ENCODE measurements at regions not wholly inside any gene's neighbourhood (a gene's known extent, or its start where the extent isn't known, plus 50 kb on each side); places are given as distances from the start of the nearest gene placed in this dataset.

DNA sequence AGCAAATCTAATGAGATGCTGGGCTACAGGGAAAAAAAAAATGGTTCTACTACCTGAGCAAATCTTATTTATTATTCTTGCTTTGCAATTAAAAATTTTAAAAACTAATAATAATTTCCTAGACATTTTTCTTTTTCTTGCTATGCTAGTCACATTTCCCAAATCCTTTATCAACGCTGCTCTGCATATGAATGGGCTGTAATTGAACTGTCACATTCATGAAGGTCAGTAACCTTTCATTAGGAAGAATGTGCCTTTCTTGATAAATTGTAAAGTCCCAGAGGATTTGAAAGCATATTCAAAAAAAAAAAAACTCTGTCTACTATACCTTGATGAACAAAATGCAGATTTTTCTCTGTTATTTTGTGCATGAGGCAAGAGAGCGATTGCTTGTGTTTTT lies 538.7 kb upstream of the ID4 start:
- no peak overlapping the region for H3K4me3 ChIP-seq (ENCODE audit: low read length)
- H3K79me2 ChIP-seq (ENCODE audit: low read length) = no peaks in the 10 kb centered on the region
- no peak overlapping the region for H3K27ac ChIP-seq (ENCODE audit: low read length)
- no peaks in the 10 kb centered on the region for H3K36me3 ChIP-seq (ENCODE audit: low read depth, low read length)
- H3K4me2 ChIP-seq (ENCODE audit: low read length) = no peak overlapping the region
- ATAC-seq = no peak
- H4K20me1 ChIP-seq (ENCODE audit: low read length) = no peaks in the 10 kb centered on the region
- peaks cover 4% of the 10 kb centered on the region; the same call in 1 of the 2 replicates for H3K9me2 ChIP-seq (replicated peaks; ENCODE audit: low read length)
- H3K9ac ChIP-seq (ENCODE audit: low read length) = no peak overlapping the region
- intact Hi-C loops (cut with micrococcal nuclease) = no loop called here
- H2AFZ ChIP-seq (ENCODE audit: low read length) = no peak overlapping the region
- TF ChIP-seq, protein P1, sequence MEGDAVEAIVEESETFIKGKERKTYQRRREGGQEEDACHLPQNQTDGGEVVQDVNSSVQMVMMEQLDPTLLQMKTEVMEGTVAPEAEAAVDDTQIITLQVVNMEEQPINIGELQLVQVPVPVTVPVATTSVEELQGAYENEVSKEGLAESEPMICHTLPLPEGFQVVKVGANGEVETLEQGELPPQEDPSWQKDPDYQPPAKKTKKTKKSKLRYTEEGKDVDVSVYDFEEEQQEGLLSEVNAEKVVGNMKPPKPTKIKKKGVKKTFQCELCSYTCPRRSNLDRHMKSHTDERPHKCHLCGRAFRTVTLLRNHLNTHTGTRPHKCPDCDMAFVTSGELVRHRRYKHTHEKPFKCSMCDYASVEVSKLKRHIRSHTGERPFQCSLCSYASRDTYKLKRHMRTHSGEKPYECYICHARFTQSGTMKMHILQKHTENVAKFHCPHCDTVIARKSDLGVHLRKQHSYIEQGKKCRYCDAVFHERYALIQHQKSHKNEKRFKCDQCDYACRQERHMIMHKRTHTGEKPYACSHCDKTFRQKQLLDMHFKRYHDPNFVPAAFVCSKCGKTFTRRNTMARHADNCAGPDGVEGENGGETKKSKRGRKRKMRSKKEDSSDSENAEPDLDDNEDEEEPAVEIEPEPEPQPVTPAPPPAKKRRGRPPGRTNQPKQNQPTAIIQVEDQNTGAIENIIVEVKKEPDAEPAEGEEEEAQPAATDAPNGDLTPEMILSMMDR (conservative IDR thresholded peaks at IDR 0.05; ENCODE audit: low read depth, low read length) = no peak
- TF ChIP-seq EZH2phosphoT487 (IDR thresholded peaks at IDR 0.05; ENCODE audit: borderline replicate concordance, low read length) (no peak), EZH2 (IDR thresholded peaks at IDR 0.05; ENCODE audit: low read length, unreplicated experiment) (no peak)
- no peaks in the 10 kb centered on the region for H3K9me3 ChIP-seq (ENCODE audit: low read length)
- H3F3A ChIP-seq (ENCODE audit: low read length, unreplicated experiment) = no peaks in the 10 kb centered on the region
- H3K27me3 ChIP-seq (ENCODE audit: low read length) = no peaks in the 10 kb centered on the region
- H3K4me1 ChIP-seq (ENCODE audit: insufficient read depth, low read length) = peaks cover 20% of the 10 kb centered on the region
- DNase-seq = no peak
- ChIA-PET POLR2A (ENCODE audit: unreplicated experiment) (no interaction called here), CTCF (no interaction called here)
- BruUV-seq (replicated peaks) = no TSS peak

- H3K36me3 ChIP-seq (ENCODE audit: low read depth, low read length) = no peaks in the 10 kb centered on the region
- intact Hi-C loops (cut with micrococcal nuclease) = no loop called here
- H3K79me2 ChIP-seq (ENCODE audit: low read length) = no peaks in the 10 kb centered on the region
- H4K20me1 ChIP-seq (ENCODE audit: low read length) = no peaks in the 10 kb centered on the region
- no peak overlapping the region for H3K9ac ChIP-seq (ENCODE audit: low read length)
- H3K27me3 ChIP-seq (ENCODE audit: low read length) = no peaks in the 10 kb centered on the region
- ChIA-PET POLR2A (ENCODE audit: unreplicated experiment) (no interaction called here), CTCF (no interaction called here)
- DNase-seq (no peak), ATAC-seq (no peak)
- H3K9me3 ChIP-seq (ENCODE audit: low read length) = no peaks in the 10 kb centered on the region
- H2AFZ ChIP-seq (ENCODE audit: low read length) = no peak overlapping the region
- H3K4me3 ChIP-seq (ENCODE audit: low read length) = no peak overlapping the region
- no peak overlapping the region for H3K27ac ChIP-seq (ENCODE audit: low read length)
- TF ChIP-seq, protein P1 (conservative IDR thresholded peaks at IDR 0.05; ENCODE audit: low read depth, low read length) = no peak
- TF ChIP-seq EZH2 (IDR thresholded peaks at IDR 0.05; ENCODE audit: low read length, unreplicated experiment) = no peak
- TF ChIP-seq EZH2phosphoT487 (IDR thresholded peaks at IDR 0.05; ENCODE audit: borderline replicate concordance, low read length) = no peak
- peaks cover 4% of the 10 kb centered on the region; the same call in 1 of the 2 replicates for H3K9me2 ChIP-seq (replicated peaks; ENCODE audit: low read length)
- no peak overlapping the region for H3K4me2 ChIP-seq (ENCODE audit: low read length)
- BruUV-seq (replicated peaks) = no TSS peak
- peaks cover 20% of the 10 kb centered on the region for H3K4me1 ChIP-seq (ENCODE audit: insufficient read depth, low read length)
- H3F3A ChIP-seq (ENCODE audit: low read length, unreplicated experiment) = no peaks in the 10 kb centered on the region
These were observed 538.0 kb upstream of the ID4 start for GRCh38 chr6:19299129-19299528.

GRCh38 chr6:19301980-19302379 lies 535.2 kb upstream of the ID4 start:
- no peak overlapping the region for H3K4me3 ChIP-seq (ENCODE audit: low read length)
- intact Hi-C loops (cut with micrococcal nuclease) = no loop called here
- POLR2A ChIA-PET (ENCODE audit: unreplicated experiment) = interaction anchor here (0.6 kb wide), 1 partner anchor 229 kb away, joined by 5 read pairs; no protein-coding TSS in a partner anchor
- H3K9me2 ChIP-seq (replicated peaks; ENCODE audit: low read length) = no peaks in the 10 kb centered on the region; the same call in 1 of the 2 replicates
- DNase-seq (peak; percentile 81), ATAC-seq (peak; percentile 97)
- peak overlapping the region; percentile 49 for H3K4me2 ChIP-seq (ENCODE audit: low read length)
- CTCF ChIA-PET = interaction anchor here (0.7 to 0.9 kb wide), 3 partner anchors 33 to 277 kb away, joined by 3 to 6 read pairs (median 3); no protein-coding TSS in a partner anchor
- H3K27ac ChIP-seq (ENCODE audit: low read length) = peak overlapping the region; percentile 57
- H3K27me3 ChIP-seq (ENCODE audit: low read length) = no peaks in the 10 kb centered on the region
- H4K20me1 ChIP-seq (ENCODE audit: low read length) = no peaks in the 10 kb centered on the region
- TF ChIP-seq EZH2 (IDR thresholded peaks at IDR 0.05; ENCODE audit: low read length, unreplicated experiment) = no peak
- TF ChIP-seq EZH2phosphoT487 (IDR thresholded peaks at IDR 0.05; ENCODE audit: borderline replicate concordance, low read length) = no peak
- TF ChIP-seq, protein P1 (conservative IDR thresholded peaks at IDR 0.05; ENCODE audit: low read depth, low read length) = no peak
- no peaks in the 10 kb centered on the region for H3K36me3 ChIP-seq (ENCODE audit: low read depth, low read length)
- no peaks in the 10 kb centered on the region for H3K9me3 ChIP-seq (ENCODE audit: low read length)
- peak overlapping the region; percentile 72 for H2AFZ ChIP-seq (ENCODE audit: low read length)
- H3K79me2 ChIP-seq (ENCODE audit: low read length) = no peaks in the 10 kb centered on the region
- BruUV-seq (replicated peaks) = no TSS peak
- H3K4me1 ChIP-seq (ENCODE audit: insufficient read depth, low read length) = peaks cover 20% of the 10 kb centered on the region
- H3F3A ChIP-seq (ENCODE audit: low read length, unreplicated experiment) = no peaks in the 10 kb centered on the region
- H3K9ac ChIP-seq (ENCODE audit: low read length) = no peak overlapping the region

All from PC-3 (cell line).